Mucosa of stomach (tissue), 1 donor: ENCODE measurements at regions not wholly inside any gene's neighbourhood (a gene's known extent, or its start where the extent isn't known, plus 50 kb on each side); places are given as distances from the start of the nearest gene placed in this dataset.
"Not testable (repeated sequence)": the region's sequence is repeated elsewhere in the genome, so short reads cannot be mapped to it uniquely, and the experiment has no call there.

ENCODE experiments used
- H3K27me3 ChIP-seq: one replicate; pipeline ENCODE4 v1.7.0; 2013; ENCODE audit warnings: mild to moderate bottlenecking, low read length; ENCODE audit not compliant: control insufficient read depth, insufficient read depth
- H3K36me3 ChIP-seq: one replicate; pipeline ENCODE4 v1.7.0; 2013; ENCODE audit warnings: low read length; ENCODE audit not compliant: control insufficient read depth, insufficient read depth
- H3K4me1 ChIP-seq: one replicate; pipeline ENCODE4 v1.7.0; 2013; ENCODE audit warnings: mild to moderate bottlenecking, low read length; ENCODE audit not compliant: control insufficient read depth, insufficient read depth
- H3K4me3 ChIP-seq: one replicate; pipeline ENCODE4 v1.7.0; 2013; ENCODE audit warnings: low read length
- H3K9ac ChIP-seq: one replicate; pipeline ENCODE4 v1.7.0; 2013; ENCODE audit warnings: mild to moderate bottlenecking, low read length, moderate library complexity
- H3K9me3 ChIP-seq: one replicate; pipeline ENCODE4 v1.7.0; 2013; ENCODE audit warnings: mild to moderate bottlenecking, low read length, moderate library complexity; ENCODE audit not compliant: control insufficient read depth
- donor health status: Pancreatic carcinoma.

DNA sequence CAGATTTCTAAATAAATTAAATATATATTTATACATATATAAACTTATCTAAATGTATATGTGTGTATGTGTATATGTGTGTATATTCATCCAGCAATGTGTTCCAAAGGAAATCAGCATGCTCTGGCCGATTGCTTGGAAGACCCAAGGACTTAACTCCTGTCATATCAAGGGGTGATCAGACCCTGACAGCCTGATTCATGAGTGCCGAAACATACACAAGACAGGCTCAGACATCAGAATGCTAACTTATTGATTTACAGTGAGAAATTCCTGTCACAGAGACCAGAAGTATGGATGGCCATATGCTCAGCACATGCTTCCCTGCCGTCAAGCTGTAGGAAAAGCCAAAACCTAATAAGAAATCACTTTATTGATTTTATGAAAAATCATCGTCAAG, 545.1 kb upstream of the NR5A2 start:
- H3K36me3 ChIP-seq: no peaks in the 10 kb centered on the region
- no peaks in the 10 kb centered on the region for H3K4me1 ChIP-seq
- no peak overlapping the region for H3K9ac ChIP-seq
- H3K4me3 ChIP-seq: no peak overlapping the region
- no peaks in the 10 kb centered on the region for H3K27me3 ChIP-seq
- no peaks in the 10 kb centered on the region for H3K9me3 ChIP-seq

- H3K27me3 ChIP-seq: no peaks in the 10 kb centered on the region
- H3K4me1 ChIP-seq: no peaks in the 10 kb centered on the region
- H3K4me3 ChIP-seq: no peak overlapping the region
- H3K9me3 ChIP-seq: no peaks in the 10 kb centered on the region
- no peaks in the 10 kb centered on the region for H3K36me3 ChIP-seq
- H3K9ac ChIP-seq: no peak overlapping the region
Observed at GRCh38 chr1:199489594-199489993, 537.9 kb upstream of the NR5A2 start.

DNA sequence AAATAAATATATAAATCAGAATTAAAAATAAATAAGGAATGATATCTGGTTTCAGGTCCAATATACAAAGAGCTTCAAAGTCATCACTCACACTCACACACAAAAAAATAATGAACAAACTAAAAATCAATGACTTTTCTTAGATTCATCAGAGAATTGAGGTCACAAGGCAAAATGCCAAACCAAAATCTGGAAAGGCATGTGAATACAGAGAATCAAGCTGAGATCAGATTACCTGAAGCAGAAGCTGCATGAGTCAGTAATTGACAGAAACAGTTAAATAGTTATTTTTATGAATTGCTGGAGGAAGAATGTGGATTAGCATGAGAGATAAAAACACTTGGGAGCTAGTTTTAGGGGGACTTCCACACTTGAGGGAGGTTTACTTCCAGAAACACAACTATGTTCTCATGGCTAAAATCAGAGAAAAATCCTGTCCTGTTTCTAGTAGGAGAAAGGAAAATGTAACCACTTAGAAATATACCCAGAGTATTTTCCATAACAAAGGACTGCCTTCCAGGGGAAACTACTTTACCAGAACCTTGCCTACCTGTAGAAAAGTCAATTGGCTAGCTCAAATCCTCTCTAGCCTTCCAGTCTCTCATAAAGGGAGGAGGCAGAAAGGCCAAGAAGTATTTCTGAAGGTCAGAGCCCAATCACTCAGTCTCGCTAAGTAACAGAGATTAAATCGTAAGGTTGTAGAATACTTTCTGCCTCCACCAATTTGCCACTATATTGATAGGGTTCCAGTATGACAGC, 536.6 kb upstream of the NR5A2 start:
- Histone ChIP-seq H3K4me3 (no peak overlapping the region), H3K4me1 (no peaks in the 10 kb centered on the region)

GRCh38 chr1:199495432-199495831, 532.1 kb upstream of the NR5A2 start:
- no peak overlapping the region for H3K9ac ChIP-seq
- no peaks in the 10 kb centered on the region for H3K36me3 ChIP-seq
- H3K4me3 ChIP-seq: no peak overlapping the region
- no peaks in the 10 kb centered on the region for H3K4me1 ChIP-seq
- H3K27me3 ChIP-seq: no peaks in the 10 kb centered on the region
- H3K9me3 ChIP-seq: no peaks in the 10 kb centered on the region

More for the DNA sequence above, 536.6 kb upstream of the NR5A2 start:
- H3K9me3 ChIP-seq: no peaks in the 10 kb centered on the region
- H3K36me3 ChIP-seq: no peaks in the 10 kb centered on the region
- no peaks in the 10 kb centered on the region for H3K27me3 ChIP-seq
- no peak overlapping the region for H3K9ac ChIP-seq

GRCh38 chr1:199498802-199499201, 528.7 kb upstream of the NR5A2 start:
- not testable (repeated sequence) for H3K4me3 ChIP-seq, H3K9ac ChIP-seq, H3K27me3 ChIP-seq, H3K36me3 ChIP-seq, H3K4me1 ChIP-seq, H3K9me3 ChIP-seq

DNA sequence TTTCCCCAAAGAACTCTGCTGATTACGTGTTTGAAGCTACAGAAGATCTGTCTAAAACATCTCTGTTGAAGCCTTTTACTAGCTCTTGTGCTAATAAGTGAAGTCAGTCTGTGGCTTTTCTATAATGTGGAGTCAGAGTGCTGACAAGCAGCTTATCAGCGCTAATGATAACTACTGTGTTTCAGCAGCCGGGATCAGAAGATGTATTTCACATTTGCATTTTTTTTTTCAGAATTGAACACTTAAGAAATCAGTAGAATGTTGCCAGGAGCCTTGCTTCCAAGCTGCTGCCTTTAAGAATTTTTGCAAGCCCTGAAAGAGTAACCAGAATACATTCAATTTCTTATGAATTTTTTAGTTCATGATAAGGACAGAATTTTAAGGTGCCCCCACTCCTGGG, 519.4 kb upstream of the NR5A2 start:
- H3K4me1 ChIP-seq: no peaks in the 10 kb centered on the region
- H3K4me3 ChIP-seq: no peak overlapping the region
- H3K9me3 ChIP-seq: no peaks in the 10 kb centered on the region
- no peaks in the 10 kb centered on the region for H3K36me3 ChIP-seq
- no peak overlapping the region for H3K9ac ChIP-seq
- no peaks in the 10 kb centered on the region for H3K27me3 ChIP-seq

- Histone ChIP-seq H3K4me3 (no peak overlapping the region), H3K36me3 (no peaks in the 10 kb centered on the region), H3K27me3 (no peaks in the 10 kb centered on the region), H3K4me1 (no peaks in the 10 kb centered on the region), H3K9ac (no peak overlapping the region), H3K9me3 (no peaks in the 10 kb centered on the region)
Observed at GRCh38 chr1:199508653-199509052, 518.9 kb upstream of the NR5A2 start.

DNA sequence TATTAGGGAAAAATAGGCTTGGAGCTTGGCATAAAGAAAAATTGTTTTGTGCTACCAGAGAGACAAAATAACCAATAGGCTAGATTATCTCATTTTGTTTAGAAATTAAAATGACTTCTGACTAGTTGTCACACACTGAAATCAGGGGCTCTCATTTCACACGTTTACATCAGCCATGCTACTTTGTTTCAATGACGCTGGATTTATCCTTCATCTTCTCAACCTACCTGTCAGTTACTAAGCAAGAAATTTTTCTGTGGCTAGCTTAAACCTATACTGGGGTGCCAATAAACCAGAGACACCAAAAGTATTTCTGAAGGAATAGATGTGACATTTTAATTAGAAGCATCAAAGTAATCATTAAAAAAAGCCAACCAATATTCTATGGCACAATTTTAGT, 518.1 kb upstream of the NR5A2 start:
- Histone ChIP-seq H3K36me3 (no peaks in the 10 kb centered on the region), H3K9ac (no peak overlapping the region), H3K4me3 (no peak overlapping the region), H3K4me1 (no peaks in the 10 kb centered on the region), H3K9me3 (no peaks in the 10 kb centered on the region), H3K27me3 (no peaks in the 10 kb centered on the region)

DNA sequence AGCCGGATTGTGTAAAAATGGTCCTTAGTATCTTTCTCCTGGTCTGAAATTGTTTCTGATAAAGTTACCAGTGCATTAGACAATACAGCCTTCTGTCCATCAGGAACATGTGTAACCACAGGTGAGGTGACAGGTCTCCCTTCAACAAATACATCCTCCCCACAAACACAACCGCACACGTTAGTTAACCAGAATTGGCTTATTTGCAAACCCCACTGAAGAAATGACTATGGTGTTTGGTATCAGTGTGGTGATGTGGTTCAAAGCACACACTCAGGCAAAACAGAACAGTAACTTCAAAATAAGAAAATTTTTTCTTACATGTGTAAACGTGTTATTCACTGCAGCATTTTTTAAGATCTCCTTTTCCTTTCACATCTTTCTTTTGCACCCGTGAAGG, 517.2 kb upstream of the NR5A2 start:
- Histone ChIP-seq H3K9ac (no peak overlapping the region), H3K4me1 (no peaks in the 10 kb centered on the region), H3K27me3 (no peaks in the 10 kb centered on the region), H3K4me3 (no peak overlapping the region), H3K36me3 (no peaks in the 10 kb centered on the region), H3K9me3 (no peaks in the 10 kb centered on the region)

DNA sequence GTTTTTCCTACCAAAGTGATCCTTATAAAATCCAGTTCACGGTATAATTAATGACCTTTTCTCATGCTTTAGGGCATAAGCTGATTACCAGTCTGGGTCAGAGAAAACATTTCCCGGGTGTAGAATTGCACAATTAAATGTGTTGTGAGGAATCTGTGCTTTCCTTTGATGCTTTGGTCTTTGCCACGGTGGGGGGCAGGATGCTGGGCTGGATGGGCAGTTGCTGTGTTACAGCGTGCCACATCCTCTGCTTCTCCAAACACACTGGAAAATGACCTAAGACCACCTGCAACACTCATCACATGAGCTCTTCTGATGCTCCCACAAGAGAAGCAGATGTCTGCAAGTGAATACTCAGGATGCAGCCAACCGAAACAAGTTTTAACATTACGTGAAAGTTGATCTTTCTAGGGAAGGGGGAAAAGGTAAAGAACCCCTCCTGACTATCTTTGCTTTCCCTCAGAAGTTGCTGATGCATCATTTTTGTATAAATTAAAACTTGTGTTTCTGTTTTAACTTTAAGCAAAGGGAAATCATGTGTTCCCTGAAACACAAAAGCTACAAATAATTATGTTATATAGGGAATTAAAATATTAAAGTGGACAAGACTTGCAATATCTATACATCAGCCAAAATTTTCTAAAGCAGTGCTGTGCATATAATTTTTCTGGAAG, 515.3 kb upstream of the NR5A2 start:
- no peak overlapping the region for H3K9ac ChIP-seq
- H3K4me3 ChIP-seq: no peak overlapping the region

DNA sequence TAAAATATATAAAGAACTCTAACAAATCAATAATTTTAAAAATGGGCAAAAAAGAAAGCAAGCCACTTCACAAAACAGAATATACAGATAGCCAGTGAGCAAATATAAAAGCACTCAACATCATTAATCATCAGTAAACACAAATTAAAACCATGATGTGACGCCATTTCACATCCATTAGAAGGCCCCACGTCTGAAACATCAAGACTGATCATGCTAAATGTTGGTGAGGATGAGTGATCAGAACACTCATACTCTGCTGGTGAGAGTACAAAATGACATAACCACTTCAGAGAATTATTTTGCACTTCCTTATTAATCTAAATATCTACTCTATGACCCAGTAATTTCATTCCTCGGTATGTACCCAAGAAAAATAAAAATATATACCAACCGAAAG, 512.2 kb upstream of the NR5A2 start:
- Histone ChIP-seq H3K36me3 (no peaks in the 10 kb centered on the region), H3K27me3 (no peaks in the 10 kb centered on the region), H3K9ac (no peak overlapping the region), H3K9me3 (no peaks in the 10 kb centered on the region), H3K4me1 (no peaks in the 10 kb centered on the region), H3K4me3 (no peak overlapping the region)

More for the DNA sequence above, 515.3 kb upstream of the NR5A2 start:
- Histone ChIP-seq H3K36me3 (no peaks in the 10 kb centered on the region), H3K9me3 (no peaks in the 10 kb centered on the region), H3K27me3 (no peaks in the 10 kb centered on the region), H3K4me1 (no peaks in the 10 kb centered on the region)

GRCh38 chr1:199522338-199522737, 505.2 kb upstream of the NR5A2 start:
- Histone ChIP-seq H3K9me3 (no peaks in the 10 kb centered on the region), H3K27me3 (no peaks in the 10 kb centered on the region), H3K4me1 (no peaks in the 10 kb centered on the region), H3K4me3 (no peak overlapping the region), H3K9ac (no peak overlapping the region), H3K36me3 (no peaks in the 10 kb centered on the region)
